ENCODE measurements at regions not wholly inside any gene's neighbourhood (a gene's known extent, or its start where the extent isn't known, plus 50 kb on each side); places are given as distances from the start of the nearest gene placed in this dataset.

- TF ChIP-seq CTCF (IDR thresholded peaks at IDR 0.05 in 2 of 3, conservative IDR thresholded peaks at IDR 0.05 in 1 of 3; ENCODE audit: borderline replicate concordance in 1 of 3, insufficient read depth in 1 of 3, low read depth in 2 of 3, low read length in 2 of 3), result no peak
- TF ChIP-seq EZH2 (IDR thresholded peaks at IDR 0.05), result no peak
Observed at GRCh38 chr18:1982056-1982455, 589.2 kb downstream of the METTL4 start.
